ENCODE measurements at regions not wholly inside any gene's neighbourhood (a gene's known extent, or its start where the extent isn't known, plus 50 kb on each side); places are given as distances from the start of the nearest gene placed in this dataset.

GRCh38 chr1:199667089-199667488 is 360.4 kb upstream of the NR5A2 start:
- TF ChIP-seq CTCF (conservative IDR thresholded peaks at IDR 0.05; ENCODE audit: low read depth, low read length) = no peak
- H3K4me2 ChIP-seq = no peak overlapping the region
- H3K36me3 ChIP-seq (ENCODE audit: insufficient read depth) = no peaks in the 10 kb centered on the region
- no peak overlapping the region for H3K9ac ChIP-seq
- H3K79me2 ChIP-seq (ENCODE audit: insufficient read depth, low read depth) = no peaks in the 10 kb centered on the region
- H4K20me1 ChIP-seq (ENCODE audit: insufficient read depth) = no peaks in the 10 kb centered on the region
- no peak overlapping the region for H3K27ac ChIP-seq
- no peaks in the 10 kb centered on the region for H3K27me3 ChIP-seq (ENCODE audit: insufficient read depth, low read depth)
- H3K4me3 ChIP-seq (IDR thresholded peaks at IDR 0.05; ENCODE audit: insufficient read depth, low read depth, low read length) = no peak overlapping the region
- no peaks in the 10 kb centered on the region for H3K4me1 ChIP-seq (ENCODE audit: low read depth, poor library complexity, severe bottlenecking)
- H2AFZ ChIP-seq (ENCODE audit: low read depth) = no peak overlapping the region

- H3K4me1 ChIP-seq (ENCODE audit: low read depth, poor library complexity, severe bottlenecking) = no peaks in the 10 kb centered on the region
- no peak overlapping the region for H3K4me3 ChIP-seq (IDR thresholded peaks at IDR 0.05; ENCODE audit: insufficient read depth, low read depth, low read length)
- no peaks in the 10 kb centered on the region for H3K79me2 ChIP-seq (ENCODE audit: insufficient read depth, low read depth)
- no peak for TF ChIP-seq CTCF (conservative IDR thresholded peaks at IDR 0.05; ENCODE audit: low read depth, low read length)
- no peaks in the 10 kb centered on the region for H4K20me1 ChIP-seq (ENCODE audit: insufficient read depth)
- no peak overlapping the region for H2AFZ ChIP-seq (ENCODE audit: low read depth)
- H3K36me3 ChIP-seq (ENCODE audit: insufficient read depth) = no peaks in the 10 kb centered on the region
- no peaks in the 10 kb centered on the region for H3K27me3 ChIP-seq (ENCODE audit: insufficient read depth, low read depth)
- no peak overlapping the region for H3K4me2 ChIP-seq
- no peak overlapping the region for H3K27ac ChIP-seq
- no peak overlapping the region for H3K9ac ChIP-seq
These were observed 357.6 kb upstream of the NR5A2 start for GRCh38 chr1:199669916-199670315.

GRCh38 chr1:199671684-199672083 is 355.8 kb upstream of the NR5A2 start:
- Histone ChIP-seq H3K27ac (no peak overlapping the region), H3K4me3 (IDR thresholded peaks at IDR 0.05; ENCODE audit: insufficient read depth, low read depth, low read length) (no peak overlapping the region), H3K9ac (no peak overlapping the region), H3K4me2 (no peak overlapping the region), H2AFZ (ENCODE audit: low read depth) (no peak overlapping the region), H3K4me1 (ENCODE audit: low read depth, poor library complexity, severe bottlenecking) (no peaks in the 10 kb centered on the region), H4K20me1 (ENCODE audit: insufficient read depth) (no peaks in the 10 kb centered on the region), H3K27me3 (ENCODE audit: insufficient read depth, low read depth) (no peaks in the 10 kb centered on the region), H3K36me3 (ENCODE audit: insufficient read depth) (no peaks in the 10 kb centered on the region), H3K79me2 (ENCODE audit: insufficient read depth, low read depth) (no peaks in the 10 kb centered on the region)
- no peak for TF ChIP-seq CTCF (conservative IDR thresholded peaks at IDR 0.05; ENCODE audit: low read depth, low read length)

- Histone ChIP-seq H4K20me1 (ENCODE audit: insufficient read depth) (no peaks in the 10 kb centered on the region), H2AFZ (ENCODE audit: low read depth) (no peak overlapping the region), H3K36me3 (ENCODE audit: insufficient read depth) (no peaks in the 10 kb centered on the region), H3K9ac (no peak overlapping the region), H3K27ac (no peak overlapping the region), H3K27me3 (ENCODE audit: insufficient read depth, low read depth) (no peaks in the 10 kb centered on the region), H3K4me3 (IDR thresholded peaks at IDR 0.05; ENCODE audit: insufficient read depth, low read depth, low read length) (no peak overlapping the region), H3K4me1 (ENCODE audit: low read depth, poor library complexity, severe bottlenecking) (no peaks in the 10 kb centered on the region), H3K4me2 (no peak overlapping the region), H3K79me2 (ENCODE audit: insufficient read depth, low read depth) (no peaks in the 10 kb centered on the region)
- no peak for TF ChIP-seq CTCF (conservative IDR thresholded peaks at IDR 0.05; ENCODE audit: low read depth, low read length)
These were observed 351.6 kb upstream of the NR5A2 start for GRCh38 chr1:199675937-199676336.

GRCh38 chr1:199678771-199679170 is 348.7 kb upstream of the NR5A2 start:
- H3K27me3 ChIP-seq (ENCODE audit: insufficient read depth, low read depth) = no peaks in the 10 kb centered on the region
- no peaks in the 10 kb centered on the region for H3K36me3 ChIP-seq (ENCODE audit: insufficient read depth)
- no peak overlapping the region for H2AFZ ChIP-seq (ENCODE audit: low read depth)
- no peaks in the 10 kb centered on the region for H4K20me1 ChIP-seq (ENCODE audit: insufficient read depth)
- H3K79me2 ChIP-seq (ENCODE audit: insufficient read depth, low read depth) = no peaks in the 10 kb centered on the region
- no peak overlapping the region for H3K9ac ChIP-seq
- no peak overlapping the region for H3K4me2 ChIP-seq
- no peak overlapping the region for H3K4me3 ChIP-seq (IDR thresholded peaks at IDR 0.05; ENCODE audit: insufficient read depth, low read depth, low read length)
- H3K27ac ChIP-seq = no peak overlapping the region
- no peak for TF ChIP-seq CTCF (conservative IDR thresholded peaks at IDR 0.05; ENCODE audit: low read depth, low read length)
- no peaks in the 10 kb centered on the region for H3K4me1 ChIP-seq (ENCODE audit: low read depth, poor library complexity, severe bottlenecking)
